Left hindlimb (tissue), 1 donor: ENCODE measurements at regions not wholly inside any gene's neighbourhood (a gene's known extent, or its start where the extent isn't known, plus 50 kb on each side); places are given as distances from the start of the nearest gene placed in this dataset.
"Not testable (repeated sequence)": the region's sequence is repeated elsewhere in the genome, so short reads cannot be mapped to it uniquely, and the experiment has no call there.

Source experiments
- DNase-seq: peaks from one replicate; pipeline ENCODE4 v3.0.0-alpha.2; 2018

DNA sequence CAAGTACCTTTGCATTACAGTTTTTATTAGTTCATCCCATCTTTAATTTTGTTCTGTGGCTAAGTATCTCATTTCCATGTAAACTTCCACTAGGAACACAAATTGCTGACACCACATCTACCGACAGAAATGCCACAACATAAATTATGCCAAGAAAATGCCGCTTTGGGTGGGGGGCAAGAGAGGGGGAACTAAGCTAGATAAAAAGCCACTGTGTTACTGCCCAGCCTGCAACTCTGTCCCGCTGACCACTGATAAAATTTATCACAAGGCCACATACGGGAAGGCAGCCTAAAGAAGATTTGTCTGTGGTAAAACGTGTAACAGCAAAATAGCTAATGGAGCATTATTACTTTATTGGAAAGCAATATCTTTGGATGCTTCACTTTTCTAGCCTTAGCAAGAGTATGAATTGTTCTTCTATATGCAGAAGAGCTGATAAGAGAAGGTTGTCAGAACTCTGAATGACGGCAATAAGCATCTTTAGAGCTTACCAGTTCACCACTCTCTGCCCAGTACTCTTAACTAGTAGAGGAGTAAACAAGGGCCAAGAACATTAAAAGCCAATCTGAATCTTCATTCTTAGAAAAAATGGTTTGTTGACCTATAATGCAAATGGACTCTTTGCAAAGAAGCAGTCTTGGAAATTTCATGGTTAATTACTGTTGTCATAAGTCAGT is 172.2 kb upstream of the MEF2C start:
- DNase-seq, result no peak

- DNase-seq, result no peak
Observed at GRCh38 chr5:89053547-89053946, 170.6 kb upstream of the MEF2C start.

GRCh38 chr5:89050062-89050461 is 167.1 kb upstream of the MEF2C start:
- not testable (repeated sequence) for DNase-seq

DNA sequence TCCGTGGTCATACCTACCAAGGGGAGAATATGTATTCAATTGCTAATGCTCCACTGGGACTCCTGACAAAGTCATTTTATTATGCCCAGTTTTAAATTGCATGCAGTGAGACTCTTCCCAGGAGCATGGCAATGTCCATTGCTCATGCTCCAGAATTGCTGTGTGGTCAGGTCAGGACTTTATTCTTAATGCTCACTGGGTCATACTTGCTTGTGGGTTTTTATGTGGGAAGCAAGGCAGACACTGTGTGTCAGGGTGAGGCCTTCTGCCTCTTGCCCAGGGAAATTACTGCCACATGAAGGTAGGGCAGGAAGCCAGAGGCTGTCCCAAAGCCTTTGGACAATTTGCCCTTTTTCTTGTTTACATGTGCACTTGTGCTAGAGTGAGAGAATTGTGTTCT is 164.6 kb upstream of the MEF2C start:
- DNase-seq, result peak; percentile 54

DNA sequence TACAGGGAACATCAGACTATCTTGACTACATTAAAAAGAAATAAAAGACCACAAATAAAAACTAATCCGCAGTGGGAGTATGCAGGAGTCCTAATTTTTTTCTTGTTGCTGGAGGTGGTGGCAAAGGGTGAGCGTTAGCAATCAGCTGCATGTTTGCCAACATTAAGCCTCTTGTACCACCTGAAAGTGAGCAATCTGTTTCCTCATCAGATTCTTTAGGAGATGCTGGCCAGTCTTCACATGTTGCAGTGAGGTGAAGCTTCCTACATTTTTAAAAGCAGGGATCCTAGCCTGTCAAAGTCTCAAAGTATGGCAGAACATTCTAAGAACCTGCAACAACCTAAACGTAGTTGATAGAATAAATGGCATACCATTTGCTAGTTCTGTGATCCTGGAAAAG is 162.2 kb upstream of the MEF2C start:
- DNase-seq, result no peak

DNA sequence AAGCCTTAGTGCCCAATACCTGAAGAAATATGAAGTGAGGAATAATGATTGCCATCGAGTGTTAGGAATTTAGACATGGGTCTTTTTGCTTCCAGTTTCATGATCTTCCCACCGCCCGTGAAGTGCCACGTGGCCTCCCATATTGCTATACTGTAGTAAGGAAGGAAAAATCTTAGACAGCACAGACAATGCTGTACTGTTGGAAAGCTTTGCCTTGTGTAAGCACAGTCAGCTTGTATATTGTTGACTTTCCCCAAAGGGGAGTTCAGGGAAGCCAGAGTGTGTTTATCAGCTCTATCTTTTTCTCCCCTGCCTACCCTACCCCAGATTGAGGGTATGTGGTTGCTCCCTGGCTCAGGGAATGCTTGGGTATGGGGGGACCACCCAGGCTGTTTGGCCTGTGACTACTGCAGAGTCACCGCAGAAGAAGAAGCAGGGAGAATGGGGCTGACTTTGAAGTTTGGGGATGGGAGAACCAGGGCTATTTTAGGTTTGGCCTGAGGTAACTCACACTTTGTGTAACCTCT is 161.8 kb upstream of the MEF2C start:
- DNase-seq, result no peak

DNA sequence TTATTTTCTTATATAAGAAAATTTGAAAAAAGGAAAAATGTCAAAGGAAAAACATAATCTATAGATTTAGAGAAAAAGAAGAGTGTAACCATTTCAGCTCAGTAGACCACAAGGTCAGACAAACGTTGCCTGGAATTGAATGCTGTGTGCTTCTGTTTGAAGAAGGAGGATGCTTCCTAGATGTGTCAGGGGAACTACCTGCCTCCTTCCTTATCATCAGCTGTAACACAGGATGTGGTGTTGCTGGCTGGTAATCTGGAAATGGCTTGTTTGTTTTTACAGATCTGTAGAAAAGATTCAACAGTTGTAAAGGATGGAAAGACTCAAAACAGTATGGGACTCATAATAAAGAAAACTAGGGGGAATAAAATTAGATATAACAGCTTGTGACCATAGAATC is 160.7 kb upstream of the MEF2C start:
- DNase-seq, result no peak

DNA sequence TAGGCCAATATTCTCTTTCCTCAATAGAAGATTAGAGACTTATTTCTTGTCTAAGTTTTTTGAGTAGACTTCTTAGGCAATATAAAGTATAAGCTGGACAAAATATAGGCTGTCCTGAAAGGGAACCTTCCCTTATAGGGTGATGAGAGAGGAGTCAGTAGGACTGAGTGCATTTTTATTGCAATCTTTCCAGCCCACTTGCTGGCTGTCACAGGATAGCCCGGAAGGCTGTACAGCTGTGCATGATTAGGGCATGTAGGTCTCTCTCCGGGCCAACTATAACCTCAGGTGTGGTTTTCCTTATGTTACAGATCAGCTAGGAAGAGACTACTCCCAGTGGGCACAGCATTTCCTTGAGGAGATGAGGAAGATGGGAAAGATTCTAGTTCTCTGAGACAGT is 159.8 kb upstream of the MEF2C start:
- no peak for DNase-seq

DNA sequence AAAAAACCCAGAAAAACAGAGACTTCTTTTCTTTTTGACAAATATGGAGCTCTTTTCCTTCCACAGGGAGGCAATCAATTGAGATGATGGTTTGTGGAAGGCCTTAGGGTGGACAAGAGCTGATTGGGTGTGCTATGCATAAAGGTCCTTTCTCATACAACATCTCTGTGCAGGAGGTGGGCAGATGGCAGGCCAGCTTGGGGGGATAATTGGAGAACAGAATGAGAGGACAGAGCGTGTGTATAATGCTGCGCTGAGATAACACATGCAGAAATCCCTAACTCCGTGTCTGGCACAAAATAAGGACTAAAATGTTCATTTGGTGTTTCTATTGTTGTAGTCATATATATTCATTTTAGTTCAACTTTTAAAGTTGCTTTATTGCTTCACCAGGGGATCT is 159.0 kb upstream of the MEF2C start:
- DNase-seq, result no peak

DNA sequence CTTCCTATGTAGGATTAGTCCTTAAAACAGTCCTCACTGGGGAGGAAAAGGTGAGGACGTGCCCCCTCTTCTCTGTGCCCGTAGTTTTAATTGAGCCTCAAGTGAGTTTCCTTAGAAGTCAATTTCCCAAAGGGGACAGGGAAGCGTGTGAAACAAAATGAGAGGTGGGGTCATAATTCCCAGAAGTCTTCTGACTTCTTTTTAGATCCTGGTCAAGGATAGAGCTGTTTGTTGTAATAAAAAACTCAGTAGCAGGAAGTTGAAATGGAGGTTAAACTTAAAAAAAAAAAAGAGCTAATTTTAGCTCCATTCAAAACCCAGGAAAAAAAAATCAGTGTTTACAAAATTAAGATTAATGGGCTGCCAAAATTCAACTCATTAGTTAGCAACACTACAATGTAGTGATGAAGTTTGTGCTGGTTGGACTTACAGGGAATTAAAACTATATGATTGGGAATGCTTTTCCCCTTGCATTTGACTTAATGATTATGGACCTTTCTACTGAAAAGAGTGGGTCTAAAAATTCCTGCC is 158.3 kb upstream of the MEF2C start:
- no peak for DNase-seq

GRCh38 chr5:89036704-89037489 is 153.9 kb upstream of the MEF2C start:
- DNase-seq, result no peak

DNA sequence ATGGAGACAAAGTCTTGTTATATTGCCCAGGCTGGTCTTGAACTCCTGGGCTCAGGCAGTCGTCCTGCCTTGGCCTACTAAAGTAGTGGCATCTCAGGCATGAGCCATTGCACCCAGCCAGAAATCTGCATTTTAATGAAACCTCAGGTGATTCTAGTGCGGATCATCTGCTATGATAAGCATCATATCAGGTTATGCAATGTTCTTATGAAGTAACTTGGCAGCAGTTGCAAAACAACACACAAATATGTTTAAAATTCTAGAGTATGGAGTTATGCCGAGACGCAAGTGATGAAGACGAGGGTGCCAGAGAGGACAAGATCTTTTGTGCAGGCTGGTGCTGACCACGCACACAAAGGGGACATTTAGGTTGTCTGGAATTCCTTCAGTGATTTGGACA is 153.2 kb upstream of the MEF2C start:
- no peak for DNase-seq

GRCh38 chr5:89034588-89034987 is 151.6 kb upstream of the MEF2C start:
- DNase-seq, result no peak

DNA sequence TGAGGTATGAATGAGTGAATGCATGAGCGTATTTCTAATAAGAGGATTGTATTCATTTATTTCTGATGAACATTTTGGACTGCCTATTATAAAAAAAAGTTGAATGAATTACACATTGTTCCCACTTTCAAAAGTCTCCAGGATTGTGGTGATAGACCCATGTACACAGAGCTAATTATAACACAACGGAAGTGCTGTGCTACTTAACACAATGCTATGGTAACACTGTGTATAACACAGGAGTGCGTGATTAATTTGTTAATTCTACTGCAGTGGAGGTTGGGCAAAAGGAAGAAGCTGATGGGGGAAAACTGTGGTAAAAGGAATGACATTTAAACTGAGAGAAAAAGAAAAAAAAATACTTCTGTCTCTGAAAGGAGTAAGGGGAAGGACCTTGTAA is 147.8 kb upstream of the MEF2C start:
- no peak for DNase-seq

DNA sequence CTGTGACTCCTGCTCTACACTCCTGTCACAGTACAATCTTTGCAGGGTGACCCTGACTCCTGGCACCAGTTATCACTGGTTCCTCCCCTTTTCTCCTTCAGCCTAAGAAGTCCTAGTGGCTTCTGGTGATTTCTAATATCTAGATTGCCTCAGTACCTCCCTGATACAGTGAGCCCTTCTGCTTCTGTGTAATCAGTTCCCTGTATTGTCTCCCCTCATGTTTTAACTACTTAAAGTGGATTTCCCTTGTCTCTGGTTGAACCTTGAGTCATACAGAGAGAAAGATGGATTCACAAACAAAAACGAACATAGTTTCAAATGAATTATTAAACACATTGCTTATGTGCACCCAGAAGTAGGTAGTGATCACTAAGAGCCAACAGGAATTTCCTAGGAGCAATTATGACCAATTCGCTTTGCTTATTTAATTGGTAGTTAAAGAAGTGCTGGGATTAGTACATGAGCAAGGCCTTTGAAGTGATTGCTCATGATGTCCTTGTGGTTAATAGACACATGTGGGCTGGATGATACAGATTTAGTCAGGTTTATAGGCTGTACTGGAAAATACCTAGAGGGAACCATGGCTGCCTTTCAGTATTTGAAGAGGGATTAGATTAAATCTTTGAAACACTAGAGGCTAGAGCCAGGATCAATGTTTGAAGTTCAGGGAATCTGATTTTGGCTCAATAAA is 145.8 kb upstream of the MEF2C start:
- DNase-seq, result no peak

GRCh38 chr5:89024045-89024444 is 141.1 kb upstream of the MEF2C start:
- DNase-seq, result no peak

- no peak for DNase-seq
Observed at GRCh38 chr5:89020926-89021610, 138.1 kb upstream of the MEF2C start.

DNA sequence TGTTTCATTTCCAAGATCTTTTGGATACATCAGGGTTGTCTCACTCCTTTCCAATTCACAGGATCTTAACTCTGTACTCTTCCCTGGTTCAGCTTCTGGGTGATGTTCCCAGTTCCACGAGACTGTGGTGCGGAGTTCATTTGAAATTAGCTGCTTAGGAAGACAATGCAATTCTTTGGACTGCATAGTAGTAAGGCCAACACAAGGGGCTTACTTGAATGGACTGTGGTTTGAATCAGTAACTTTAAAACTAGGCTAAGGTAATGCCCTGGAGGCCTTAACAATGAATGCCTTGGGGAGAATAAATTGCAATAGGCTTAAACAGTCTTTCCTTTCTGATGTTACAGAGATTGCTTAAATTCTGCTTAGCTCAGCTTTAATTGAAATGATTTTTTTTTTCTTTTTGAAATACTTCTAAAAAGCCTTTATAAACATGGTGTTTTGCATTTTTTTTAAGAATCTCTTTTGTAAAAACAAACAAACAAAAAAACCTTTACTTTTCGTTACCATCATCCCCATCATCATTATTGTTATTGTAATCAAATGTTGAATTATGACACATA is 133.8 kb upstream of the MEF2C start:
- DNase-seq, result no peak

- DNase-seq, result no peak
Observed at GRCh38 chr5:89015409-89015808, 132.4 kb upstream of the MEF2C start.

DNA sequence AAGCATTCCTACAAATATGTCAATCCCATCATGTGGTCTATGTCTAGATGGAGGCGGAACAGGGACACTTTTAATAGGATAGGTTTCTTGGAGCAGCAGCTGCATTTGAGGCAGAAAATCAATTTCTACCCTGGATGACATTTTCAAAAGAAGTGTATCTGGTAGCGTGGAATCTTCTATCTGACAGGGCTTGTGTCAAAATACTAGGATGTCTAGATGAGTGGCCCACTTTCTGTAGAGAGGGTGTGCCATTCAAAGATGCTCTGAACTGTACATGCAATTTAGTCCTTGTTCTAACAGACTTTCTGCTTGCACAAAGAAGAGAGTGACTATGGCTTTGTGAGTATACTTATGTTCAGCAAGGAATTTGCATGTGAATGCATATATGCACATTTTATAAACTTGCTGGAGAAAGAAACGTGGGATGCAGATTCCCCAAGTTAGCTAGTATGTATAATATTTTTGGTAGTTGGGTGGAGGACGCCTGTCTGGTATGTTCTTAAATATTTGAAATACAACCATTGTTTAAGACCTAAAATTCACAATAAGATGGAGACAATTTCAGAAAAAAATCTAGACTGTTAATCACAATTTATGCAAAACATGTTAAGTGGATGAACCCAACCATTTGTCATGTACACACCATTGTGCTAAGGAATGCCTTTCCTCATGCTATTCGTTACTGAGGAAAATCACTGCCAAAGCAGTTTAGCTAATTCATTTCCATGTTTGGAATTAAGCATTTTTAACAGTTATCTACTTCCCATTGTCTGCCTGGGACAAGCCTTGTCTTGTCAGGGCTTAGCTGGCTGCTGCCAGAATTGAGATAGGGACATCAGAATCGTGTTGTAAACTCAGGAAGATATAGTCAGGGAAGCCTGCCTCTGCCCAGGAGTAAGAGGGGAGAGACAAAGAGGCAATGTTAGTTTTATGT is 129.1 kb upstream of the MEF2C start:
- no peak for DNase-seq

DNA sequence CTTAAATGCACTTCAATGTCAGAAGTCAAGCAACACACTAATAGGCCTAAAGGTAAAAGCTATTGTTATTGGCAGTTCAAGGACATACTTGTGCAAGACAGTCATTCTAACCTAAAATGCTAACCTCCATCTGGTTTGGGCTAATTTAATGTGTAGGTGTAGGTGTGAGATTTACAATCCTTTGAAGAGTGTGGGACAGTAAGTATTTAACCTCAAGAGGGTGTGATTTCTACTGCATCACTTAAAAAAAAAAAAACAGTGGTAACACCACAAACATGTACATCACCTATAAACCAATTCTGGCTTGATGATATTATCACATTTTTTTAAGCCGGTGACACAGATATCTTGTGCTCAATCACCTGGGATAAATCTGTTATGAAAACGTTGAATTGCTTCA is 127.5 kb upstream of the MEF2C start:
- DNase-seq, result no peak
